ENCODE measurements at regions not wholly inside any gene's neighbourhood (a gene's known extent, or its start where the extent isn't known, plus 50 kb on each side); places are given as distances from the start of the nearest gene placed in this dataset.

- Mint-ChIP-seq H3K9me3 (no peaks in the 10 kb centered on the region), H3K4me3 (no peak overlapping the region), H3K4me1 (ENCODE audit: low read depth) (no peaks in the 10 kb centered on the region), H3K36me3 (ENCODE audit: low read depth) (no peaks in the 10 kb centered on the region), H3K27me3 (peaks cover 1% of the 10 kb centered on the region), H3K27ac (no peak overlapping the region)
- intact Hi-C loops (cut with micrococcal nuclease) = no loop called here
- TF ChIP-seq, protein P1, sequence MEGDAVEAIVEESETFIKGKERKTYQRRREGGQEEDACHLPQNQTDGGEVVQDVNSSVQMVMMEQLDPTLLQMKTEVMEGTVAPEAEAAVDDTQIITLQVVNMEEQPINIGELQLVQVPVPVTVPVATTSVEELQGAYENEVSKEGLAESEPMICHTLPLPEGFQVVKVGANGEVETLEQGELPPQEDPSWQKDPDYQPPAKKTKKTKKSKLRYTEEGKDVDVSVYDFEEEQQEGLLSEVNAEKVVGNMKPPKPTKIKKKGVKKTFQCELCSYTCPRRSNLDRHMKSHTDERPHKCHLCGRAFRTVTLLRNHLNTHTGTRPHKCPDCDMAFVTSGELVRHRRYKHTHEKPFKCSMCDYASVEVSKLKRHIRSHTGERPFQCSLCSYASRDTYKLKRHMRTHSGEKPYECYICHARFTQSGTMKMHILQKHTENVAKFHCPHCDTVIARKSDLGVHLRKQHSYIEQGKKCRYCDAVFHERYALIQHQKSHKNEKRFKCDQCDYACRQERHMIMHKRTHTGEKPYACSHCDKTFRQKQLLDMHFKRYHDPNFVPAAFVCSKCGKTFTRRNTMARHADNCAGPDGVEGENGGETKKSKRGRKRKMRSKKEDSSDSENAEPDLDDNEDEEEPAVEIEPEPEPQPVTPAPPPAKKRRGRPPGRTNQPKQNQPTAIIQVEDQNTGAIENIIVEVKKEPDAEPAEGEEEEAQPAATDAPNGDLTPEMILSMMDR (IDR thresholded peaks at IDR 0.05) = no peak
- ATAC-seq (no peak), DNase-seq (no peak)
- ChIA-PET CTCF (no interaction called here), POLR2A (no interaction called here)
Measured at GRCh38 chr3:161573136-161573535, 76.5 kb downstream of the OTOL1 start.

DNA sequence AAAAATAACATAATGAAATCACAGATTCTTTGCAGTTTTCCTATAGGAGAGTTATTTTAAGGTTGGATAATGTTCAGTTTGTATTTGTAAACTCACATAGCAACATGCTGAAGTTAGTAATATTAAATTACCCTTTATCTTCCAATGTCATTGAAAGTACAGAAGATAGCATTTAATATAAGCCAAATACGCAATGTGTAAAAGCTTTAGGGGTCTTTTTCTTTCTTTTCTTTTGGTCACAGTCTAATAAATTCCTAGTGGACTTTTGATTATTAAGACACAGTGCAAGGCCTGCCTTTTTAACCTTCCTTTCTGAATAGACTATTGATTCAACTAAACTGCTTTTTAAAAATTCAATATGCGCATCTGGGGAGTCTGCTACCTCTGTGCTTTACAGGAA, 79.3 kb downstream of the OTOL1 start:
- DNase-seq (no peak), ATAC-seq (no peak)
- Mint-ChIP-seq H3K4me1 (ENCODE audit: low read depth) (no peaks in the 10 kb centered on the region), H3K4me3 (no peak overlapping the region), H3K36me3 (ENCODE audit: low read depth) (no peaks in the 10 kb centered on the region), H3K27ac (no peak overlapping the region), H3K9me3 (no peaks in the 10 kb centered on the region), H3K27me3 (peaks cover 1% of the 10 kb centered on the region)
- intact Hi-C loops (cut with micrococcal nuclease) = no loop called here
- TF ChIP-seq, protein P1 (IDR thresholded peaks at IDR 0.05) = no peak
- CTCF ChIA-PET = no interaction called here
- POLR2A ChIA-PET = no interaction called here

- Mint-ChIP-seq H3K9me3 (no peaks in the 10 kb centered on the region), H3K27me3 (peaks cover 1% of the 10 kb centered on the region), H3K4me3 (no peak overlapping the region), H3K36me3 (ENCODE audit: low read depth) (no peaks in the 10 kb centered on the region), H3K27ac (no peak overlapping the region), H3K4me1 (ENCODE audit: low read depth) (no peaks in the 10 kb centered on the region)
- TF ChIP-seq, protein P1 (IDR thresholded peaks at IDR 0.05) = no peak
- intact Hi-C loops (cut with micrococcal nuclease) = no loop called here
- ChIA-PET CTCF (no interaction called here), POLR2A (no interaction called here)
- ATAC-seq (no peak), DNase-seq (no peak)
Measured at GRCh38 chr3:161576311-161576710, 79.7 kb downstream of the OTOL1 start.

GRCh38 chr3:161576714-161577510, 80.3 kb downstream of the OTOL1 start:
- TF ChIP-seq, protein P1 (IDR thresholded peaks at IDR 0.05) = no peak
- no peaks in the 10 kb centered on the region for H3K36me3 Mint-ChIP-seq (ENCODE audit: low read depth)
- H3K4me1 Mint-ChIP-seq (ENCODE audit: low read depth) = no peaks in the 10 kb centered on the region
- ATAC-seq = no peak
- POLR2A ChIA-PET = no interaction called here
- peaks cover 1% of the 10 kb centered on the region for H3K27me3 Mint-ChIP-seq
- H3K9me3 Mint-ChIP-seq = no peaks in the 10 kb centered on the region
- CTCF ChIA-PET = no interaction called here
- DNase-seq = no peak
- intact Hi-C loops (cut with micrococcal nuclease) = no loop called here
- H3K4me3 Mint-ChIP-seq = no peak overlapping the region
- H3K27ac Mint-ChIP-seq = no peak overlapping the region

DNA sequence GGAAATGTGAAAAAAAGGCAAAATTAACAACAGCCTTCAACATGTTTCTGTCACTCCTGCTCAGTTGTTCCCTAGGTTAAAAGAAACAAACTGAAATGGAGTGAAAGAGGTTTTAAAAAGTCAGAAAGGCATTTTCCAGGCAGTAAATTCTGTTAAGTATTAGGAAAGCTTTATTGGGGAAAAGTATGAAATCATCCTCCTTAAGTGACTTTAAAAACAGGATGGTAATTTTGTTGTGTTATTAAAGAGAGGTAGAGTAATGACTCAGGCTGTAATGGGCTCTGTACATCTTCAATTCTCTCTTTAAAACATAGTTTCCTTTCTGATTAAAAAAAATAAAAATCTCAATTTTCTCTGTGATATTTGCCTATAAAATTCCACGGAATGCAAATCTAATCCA, 81.1 kb downstream of the OTOL1 start:
- ChIA-PET CTCF (no interaction called here), POLR2A (no interaction called here)
- peaks cover 1% of the 10 kb centered on the region for H3K27me3 Mint-ChIP-seq
- H3K9me3 Mint-ChIP-seq = no peaks in the 10 kb centered on the region
- ATAC-seq (no peak), DNase-seq (no peak)
- no peak overlapping the region for H3K4me3 Mint-ChIP-seq
- H3K4me1 Mint-ChIP-seq (ENCODE audit: low read depth) = no peaks in the 10 kb centered on the region
- H3K27ac Mint-ChIP-seq = no peak overlapping the region
- TF ChIP-seq, protein P1 (IDR thresholded peaks at IDR 0.05) = no peak
- H3K36me3 Mint-ChIP-seq (ENCODE audit: low read depth) = no peaks in the 10 kb centered on the region
- intact Hi-C loops (cut with micrococcal nuclease) = no loop called here
